Vagina (tissue), 2 donors: ENCODE measurements at regions not wholly inside any gene's neighbourhood (a gene's known extent, or its start where the extent isn't known, plus 50 kb on each side); places are given as distances from the start of the nearest gene placed in this dataset.

Source experiments
- DNase-seq, 2 donors: peaks; one replicate each; pipeline ENCODE4 v3.0.0-alpha.2; 2017; ENCODE audit errors: extremely low spot score in 2 of 2
- H3K27ac ChIP-seq: fragments of 200-600 bp; sonication (generic); one replicate; pipeline ENCODE4 v1.5.1; 2019
- H3K27me3 ChIP-seq: fragments of 200-600 bp; sonication (generic); one replicate; pipeline ENCODE4 v1.5.1; 2019
- H3K36me3 ChIP-seq, 2 donors: fragments of 200-600 bp; sonication (generic); one replicate each; pipeline ENCODE4 v1.5.1; 2017 to 2019
- H3K4me1 ChIP-seq: fragments of 200-600 bp; sonication (generic); one replicate; pipeline ENCODE4 v1.5.1; 2019
- H3K4me3 ChIP-seq, 2 donors: fragments of 200-600 bp; sonication (generic); 1 replicate in 1 of 2; 2 replicates in 1 of 2; pipeline ENCODE4 v1.5.1; 2016 to 2019
- H3K9me3 ChIP-seq: fragments of 200-600 bp; sonication (generic); one replicate; pipeline ENCODE4 v1.5.1; 2019
- POLR2A ChIP-seq, 2 donors: fragments of 450-650 bp; IDR thresholded peaks; one replicate each; pipeline ENCODE4 v1.6.1; 2017; ENCODE audit warnings: antibody characterized with exemption in 2 of 2, mild to moderate bottlenecking in 2 of 2, moderate library complexity in 2 of 2
- POLR2AphosphoS5 ChIP-seq, 2 donors: sonication (generic); formaldehyde crosslinking; IDR thresholded peaks; one replicate each; pipeline ENCODE4 v1.9.0; 2017; ENCODE audit warnings: antibody characterized with exemption in 2 of 2, mild to moderate bottlenecking in 2 of 2, low read depth in 1 of 2; ENCODE audit not compliant: insufficient read depth in 1 of 2
- intact Hi-C: fragments of 100-400 bp; cut with DNase I; formaldehyde crosslinking; loops from one replicate; pipeline ENCODE4 v1.15.1; 2023
- TF ChIP-seq, protein P1 (sequence below), 3 experiments: fragments of 450-650 bp in 2 of 3; fragments of 200-600 bp in 1 of 3; sonication (generic) in 1 of 3; IDR thresholded peaks; one replicate each; pipeline ENCODE4 v1.5.1; 2017 to 2019; ENCODE audit warnings: antibody characterized with exemption in 3 of 3, mild to moderate bottlenecking in 2 of 3, moderate library complexity in 2 of 3

DNA sequence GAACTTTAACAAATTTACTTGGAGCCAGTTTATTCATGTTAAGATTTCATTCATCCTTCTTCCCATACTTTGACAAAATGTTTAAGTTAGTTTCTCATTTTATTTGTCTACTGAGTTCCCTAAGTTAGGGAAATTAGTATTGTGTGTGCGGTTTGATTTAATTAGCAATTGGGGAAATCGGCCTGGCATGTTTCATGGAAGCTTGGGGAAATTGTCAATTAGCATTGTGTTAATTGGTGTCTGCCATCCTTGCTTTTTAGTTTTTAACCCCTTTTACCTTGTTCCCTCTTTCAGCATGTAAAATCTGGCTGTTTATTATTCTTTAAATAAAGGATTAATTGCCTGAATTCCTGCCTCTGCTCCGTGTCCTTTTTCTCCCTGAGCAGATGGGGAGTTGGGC, 279.6 kb downstream of the BCL11A start:
- intact Hi-C loops: no loop called here
- Histone ChIP-seq H3K27ac (no peak overlapping the region), H3K9me3 (no peaks in the 10 kb centered on the region), H3K27me3 (no peaks in the 10 kb centered on the region), H3K36me3 (no peaks in the 10 kb centered on the region), H3K4me1 (no peaks in the 10 kb centered on the region), H3K4me3 (no peak overlapping the region)
- no peak for DNase-seq
- TF ChIP-seq, protein P1, sequence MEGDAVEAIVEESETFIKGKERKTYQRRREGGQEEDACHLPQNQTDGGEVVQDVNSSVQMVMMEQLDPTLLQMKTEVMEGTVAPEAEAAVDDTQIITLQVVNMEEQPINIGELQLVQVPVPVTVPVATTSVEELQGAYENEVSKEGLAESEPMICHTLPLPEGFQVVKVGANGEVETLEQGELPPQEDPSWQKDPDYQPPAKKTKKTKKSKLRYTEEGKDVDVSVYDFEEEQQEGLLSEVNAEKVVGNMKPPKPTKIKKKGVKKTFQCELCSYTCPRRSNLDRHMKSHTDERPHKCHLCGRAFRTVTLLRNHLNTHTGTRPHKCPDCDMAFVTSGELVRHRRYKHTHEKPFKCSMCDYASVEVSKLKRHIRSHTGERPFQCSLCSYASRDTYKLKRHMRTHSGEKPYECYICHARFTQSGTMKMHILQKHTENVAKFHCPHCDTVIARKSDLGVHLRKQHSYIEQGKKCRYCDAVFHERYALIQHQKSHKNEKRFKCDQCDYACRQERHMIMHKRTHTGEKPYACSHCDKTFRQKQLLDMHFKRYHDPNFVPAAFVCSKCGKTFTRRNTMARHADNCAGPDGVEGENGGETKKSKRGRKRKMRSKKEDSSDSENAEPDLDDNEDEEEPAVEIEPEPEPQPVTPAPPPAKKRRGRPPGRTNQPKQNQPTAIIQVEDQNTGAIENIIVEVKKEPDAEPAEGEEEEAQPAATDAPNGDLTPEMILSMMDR (IDR thresholded peaks at IDR 0.05): no peak

DNA sequence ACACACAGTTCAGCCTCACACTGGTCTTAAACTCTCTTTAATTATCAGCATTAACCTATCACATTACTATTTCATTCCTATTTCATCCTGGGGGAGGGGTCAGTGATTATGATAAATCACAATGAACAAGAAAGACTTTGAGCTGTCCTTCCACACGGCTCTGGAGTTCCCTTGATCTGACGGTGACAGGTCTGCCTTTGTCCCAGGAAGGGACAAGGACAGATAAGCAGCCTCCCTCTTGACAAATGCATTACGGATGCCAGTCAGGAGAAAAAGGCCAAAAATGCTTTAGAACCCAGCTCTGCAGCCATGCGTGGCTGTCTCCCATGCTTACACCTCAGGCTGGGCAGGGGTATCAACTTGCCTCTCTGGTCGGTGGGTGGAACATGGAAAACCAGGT, 281.7 kb downstream of the BCL11A start:
- Histone ChIP-seq H3K4me3 (no peak overlapping the region), H3K4me1 (no peaks in the 10 kb centered on the region), H3K9me3 (no peaks in the 10 kb centered on the region), H3K27ac (no peak overlapping the region), H3K27me3 (no peaks in the 10 kb centered on the region), H3K36me3 (no peaks in the 10 kb centered on the region)
- intact Hi-C loops: no loop called here
- no peak for DNase-seq
- TF ChIP-seq, protein P1 (IDR thresholded peaks at IDR 0.05): no peak
- TF ChIP-seq POLR2A (IDR thresholded peaks at IDR 0.05): no peak
- no peak for TF ChIP-seq POLR2AphosphoS5 (IDR thresholded peaks at IDR 0.05; ENCODE audit: insufficient read depth in 1 of 2, low read depth in 1 of 2)

DNA sequence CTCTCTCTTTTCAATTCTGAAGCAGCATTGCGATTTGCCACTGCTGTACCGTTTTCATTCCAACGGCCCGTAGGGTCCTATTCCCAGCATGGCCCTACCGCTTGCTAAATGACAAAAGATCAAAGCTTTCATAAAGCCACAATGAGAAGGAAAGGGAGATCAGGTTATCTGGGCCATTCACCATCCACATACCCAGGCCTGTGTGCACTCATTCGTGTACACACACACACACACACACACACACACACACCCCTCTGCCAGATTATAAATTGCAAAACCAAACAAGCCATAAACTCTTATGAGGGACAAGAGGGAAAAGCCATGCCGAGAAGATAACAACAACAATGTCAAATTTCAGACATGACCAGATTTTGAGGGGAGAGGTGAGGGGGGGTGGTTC, 282.3 kb downstream of the BCL11A start:
- DNase-seq: peak in 1 of 2 donors; percentile 2
- H3K27me3 ChIP-seq: no peaks in the 10 kb centered on the region
- H3K9me3 ChIP-seq: no peaks in the 10 kb centered on the region
- intact Hi-C loops: no loop called here
- no peaks in the 10 kb centered on the region for H3K4me1 ChIP-seq
- no peak overlapping the region for H3K27ac ChIP-seq
- TF ChIP-seq POLR2A (IDR thresholded peaks at IDR 0.05) (no peak), POLR2AphosphoS5 (IDR thresholded peaks at IDR 0.05; ENCODE audit: insufficient read depth in 1 of 2, low read depth in 1 of 2) (no peak)
- TF ChIP-seq, protein P1 (IDR thresholded peaks at IDR 0.05): no peak
- no peaks in the 10 kb centered on the region for H3K36me3 ChIP-seq
- H3K4me3 ChIP-seq: no peak overlapping the region

DNA sequence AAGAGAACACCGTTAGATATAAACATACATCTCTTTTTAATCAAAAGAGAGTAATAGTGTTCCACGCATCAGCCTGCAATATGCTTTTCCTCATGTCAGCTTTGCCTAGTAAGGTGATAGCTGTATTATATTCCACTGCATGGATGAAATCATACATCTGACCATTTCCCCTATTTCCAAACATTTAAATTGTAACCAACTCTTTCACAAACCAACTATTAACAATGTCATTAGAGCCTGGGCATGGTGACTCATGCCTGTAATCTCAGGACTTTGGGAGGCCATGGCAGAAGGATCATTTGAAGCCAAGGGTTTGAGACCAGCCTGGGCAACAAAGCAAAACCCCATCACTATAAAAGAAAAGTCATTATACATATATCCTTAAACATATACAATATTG, 284.8 kb downstream of the BCL11A start:
- Histone ChIP-seq H3K4me1 (no peaks in the 10 kb centered on the region), H3K4me3 (no peak overlapping the region), H3K9me3 (no peaks in the 10 kb centered on the region), H3K36me3 (no peaks in the 10 kb centered on the region), H3K27ac (no peak overlapping the region), H3K27me3 (no peaks in the 10 kb centered on the region)
- TF ChIP-seq, protein P1 (IDR thresholded peaks at IDR 0.05): no peak
- no peak for TF ChIP-seq POLR2AphosphoS5 (IDR thresholded peaks at IDR 0.05; ENCODE audit: insufficient read depth in 1 of 2, low read depth in 1 of 2)
- no peak for TF ChIP-seq POLR2A (IDR thresholded peaks at IDR 0.05)
- intact Hi-C loops: no loop called here
- DNase-seq: no peak

DNA sequence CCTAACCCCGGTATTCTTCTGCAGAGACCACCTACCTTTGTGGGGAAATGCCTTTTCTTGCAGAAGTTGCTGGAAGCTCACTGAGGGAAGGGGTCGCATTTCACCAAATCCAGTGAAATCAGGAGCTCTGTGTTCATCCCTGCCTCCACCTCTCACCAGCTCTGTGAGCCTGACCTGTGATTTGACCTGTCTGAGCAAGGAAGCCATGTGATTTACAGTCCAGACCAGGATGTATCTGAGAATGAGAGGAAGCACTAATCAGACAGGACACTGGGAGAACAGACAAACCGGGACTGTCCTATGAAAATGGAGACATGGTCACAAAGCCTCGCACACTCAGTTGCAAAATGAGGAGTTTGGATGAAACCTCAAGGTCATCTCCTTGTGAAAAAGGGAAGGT, 285.4 kb downstream of the BCL11A start:
- no peak overlapping the region for H3K27ac ChIP-seq
- peak in 1 of 2 donors; percentile 49 for DNase-seq
- no peak overlapping the region for H3K4me3 ChIP-seq
- H3K27me3 ChIP-seq: no peaks in the 10 kb centered on the region
- H3K4me1 ChIP-seq: no peaks in the 10 kb centered on the region
- TF ChIP-seq, protein P1 (IDR thresholded peaks at IDR 0.05): no peak
- TF ChIP-seq POLR2AphosphoS5 (IDR thresholded peaks at IDR 0.05; ENCODE audit: insufficient read depth in 1 of 2, low read depth in 1 of 2) (no peak), POLR2A (IDR thresholded peaks at IDR 0.05) (no peak)
- H3K9me3 ChIP-seq: no peaks in the 10 kb centered on the region
- H3K36me3 ChIP-seq: no peaks in the 10 kb centered on the region
- intact Hi-C loops: no loop called here
